Testis (tissue), 2 donors: ENCODE measurements at regions not wholly inside any gene's neighbourhood (a gene's known extent, or its start where the extent isn't known, plus 50 kb on each side); places are given as distances from the start of the nearest gene placed in this dataset.

Source experiments
- POLR2A ChIP-seq: fragments of 450-650 bp; IDR thresholded peaks from one replicate; pipeline ENCODE4 v1.6.1; 2017; ENCODE audit warnings: antibody characterized with exemption, mild to moderate bottlenecking, moderate library complexity
- TF ChIP-seq, protein P1 (sequence below), 3 experiments: fragments of 450-650 bp in 2 of 3; fragments of 200-600 bp in 1 of 3; sonication (generic) in 1 of 3; IDR thresholded peaks; one replicate each; pipeline ENCODE4 v1.5.1; 2016 to 2019; ENCODE audit warnings: antibody characterized with exemption in 3 of 3, mild to moderate bottlenecking in 2 of 3, moderate library complexity in 1 of 3

GRCh38 chr20:16801919-16802651 lies 53.9 kb downstream of the OTOR start:
- TF ChIP-seq, protein P1, sequence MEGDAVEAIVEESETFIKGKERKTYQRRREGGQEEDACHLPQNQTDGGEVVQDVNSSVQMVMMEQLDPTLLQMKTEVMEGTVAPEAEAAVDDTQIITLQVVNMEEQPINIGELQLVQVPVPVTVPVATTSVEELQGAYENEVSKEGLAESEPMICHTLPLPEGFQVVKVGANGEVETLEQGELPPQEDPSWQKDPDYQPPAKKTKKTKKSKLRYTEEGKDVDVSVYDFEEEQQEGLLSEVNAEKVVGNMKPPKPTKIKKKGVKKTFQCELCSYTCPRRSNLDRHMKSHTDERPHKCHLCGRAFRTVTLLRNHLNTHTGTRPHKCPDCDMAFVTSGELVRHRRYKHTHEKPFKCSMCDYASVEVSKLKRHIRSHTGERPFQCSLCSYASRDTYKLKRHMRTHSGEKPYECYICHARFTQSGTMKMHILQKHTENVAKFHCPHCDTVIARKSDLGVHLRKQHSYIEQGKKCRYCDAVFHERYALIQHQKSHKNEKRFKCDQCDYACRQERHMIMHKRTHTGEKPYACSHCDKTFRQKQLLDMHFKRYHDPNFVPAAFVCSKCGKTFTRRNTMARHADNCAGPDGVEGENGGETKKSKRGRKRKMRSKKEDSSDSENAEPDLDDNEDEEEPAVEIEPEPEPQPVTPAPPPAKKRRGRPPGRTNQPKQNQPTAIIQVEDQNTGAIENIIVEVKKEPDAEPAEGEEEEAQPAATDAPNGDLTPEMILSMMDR (IDR thresholded peaks at IDR 0.05): peak; percentile 51 to 87 (median 85)
- TF ChIP-seq POLR2A: no peak
